ENCODE measurements at regions not wholly inside any gene's neighbourhood (a gene's known extent, or its start where the extent isn't known, plus 50 kb on each side); places are given as distances from the start of the nearest gene placed in this dataset.

- no peak overlapping the region for H3K27ac Mint-ChIP-seq
- POLR2A ChIA-PET: no interaction called here
- no peak overlapping the region for H3K4me3 Mint-ChIP-seq
These were observed 139.0 kb downstream of the PRDM13 start for GRCh38 chr6:99745651-99746050.

More at GRCh38 chr6:99745651-99746050, 139.0 kb downstream of the PRDM13 start:
- no peak for TF ChIP-seq TCF7 (CRISPR knock-in tag; IDR thresholded peaks at IDR 0.05; ENCODE audit: low read depth)
- no peak for TF ChIP-seq ZNF219 (CRISPR knock-in tag; IDR thresholded peaks at IDR 0.05; ENCODE audit: borderline replicate concordance)
- TF ChIP-seq ZBTB21 (CRISPR knock-in tag; IDR thresholded peaks at IDR 0.05; ENCODE audit: borderline replicate concordance): no peak
- no peak for TF ChIP-seq NR3C1 (CRISPR knock-in tag; conservative IDR thresholded peaks at IDR 0.05; ENCODE audit: low read depth)
- no peak for TF ChIP-seq ZNF232 (CRISPR knock-in tag; IDR thresholded peaks at IDR 0.05)
- TF ChIP-seq, protein P1, sequence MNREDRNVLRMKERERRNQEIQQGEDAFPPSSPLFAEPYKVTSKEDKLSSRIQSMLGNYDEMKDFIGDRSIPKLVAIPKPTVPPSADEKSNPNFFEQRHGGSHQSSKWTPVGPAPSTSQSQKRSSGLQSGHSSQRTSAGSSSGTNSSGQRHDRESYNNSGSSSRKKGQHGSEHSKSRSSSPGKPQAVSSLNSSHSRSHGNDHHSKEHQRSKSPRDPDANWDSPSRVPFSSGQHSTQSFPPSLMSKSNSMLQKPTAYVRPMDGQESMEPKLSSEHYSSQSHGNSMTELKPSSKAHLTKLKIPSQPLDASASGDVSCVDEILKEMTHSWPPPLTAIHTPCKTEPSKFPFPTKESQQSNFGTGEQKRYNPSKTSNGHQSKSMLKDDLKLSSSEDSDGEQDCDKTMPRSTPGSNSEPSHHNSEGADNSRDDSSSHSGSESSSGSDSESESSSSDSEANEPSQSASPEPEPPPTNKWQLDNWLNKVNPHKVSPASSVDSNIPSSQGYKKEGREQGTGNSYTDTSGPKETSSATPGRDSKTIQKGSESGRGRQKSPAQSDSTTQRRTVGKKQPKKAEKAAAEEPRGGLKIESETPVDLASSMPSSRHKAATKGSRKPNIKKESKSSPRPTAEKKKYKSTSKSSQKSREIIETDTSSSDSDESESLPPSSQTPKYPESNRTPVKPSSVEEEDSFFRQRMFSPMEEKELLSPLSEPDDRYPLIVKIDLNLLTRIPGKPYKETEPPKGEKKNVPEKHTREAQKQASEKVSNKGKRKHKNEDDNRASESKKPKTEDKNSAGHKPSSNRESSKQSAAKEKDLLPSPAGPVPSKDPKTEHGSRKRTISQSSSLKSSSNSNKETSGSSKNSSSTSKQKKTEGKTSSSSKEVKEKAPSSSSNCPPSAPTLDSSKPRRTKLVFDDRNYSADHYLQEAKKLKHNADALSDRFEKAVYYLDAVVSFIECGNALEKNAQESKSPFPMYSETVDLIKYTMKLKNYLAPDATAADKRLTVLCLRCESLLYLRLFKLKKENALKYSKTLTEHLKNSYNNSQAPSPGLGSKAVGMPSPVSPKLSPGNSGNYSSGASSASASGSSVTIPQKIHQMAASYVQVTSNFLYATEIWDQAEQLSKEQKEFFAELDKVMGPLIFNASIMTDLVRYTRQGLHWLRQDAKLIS (CRISPR knock-in tag; IDR thresholded peaks at IDR 0.05; ENCODE audit: borderline replicate concordance): no peak
- TF ChIP-seq ZNF425 (CRISPR knock-in tag; conservative IDR thresholded peaks at IDR 0.05): no peak
- no peak for TF ChIP-seq E2F5 (CRISPR knock-in tag; IDR thresholded peaks at IDR 0.05)
- no peak for TF ChIP-seq ELF4 (CRISPR knock-in tag; IDR thresholded peaks at IDR 0.05; ENCODE audit: low read depth)
- no peak for TF ChIP-seq MAX (CRISPR knock-in tag; IDR thresholded peaks at IDR 0.05)
- TF ChIP-seq GABPB1 (CRISPR knock-in tag; IDR thresholded peaks at IDR 0.05): no peak
- TF ChIP-seq, protein P2, sequence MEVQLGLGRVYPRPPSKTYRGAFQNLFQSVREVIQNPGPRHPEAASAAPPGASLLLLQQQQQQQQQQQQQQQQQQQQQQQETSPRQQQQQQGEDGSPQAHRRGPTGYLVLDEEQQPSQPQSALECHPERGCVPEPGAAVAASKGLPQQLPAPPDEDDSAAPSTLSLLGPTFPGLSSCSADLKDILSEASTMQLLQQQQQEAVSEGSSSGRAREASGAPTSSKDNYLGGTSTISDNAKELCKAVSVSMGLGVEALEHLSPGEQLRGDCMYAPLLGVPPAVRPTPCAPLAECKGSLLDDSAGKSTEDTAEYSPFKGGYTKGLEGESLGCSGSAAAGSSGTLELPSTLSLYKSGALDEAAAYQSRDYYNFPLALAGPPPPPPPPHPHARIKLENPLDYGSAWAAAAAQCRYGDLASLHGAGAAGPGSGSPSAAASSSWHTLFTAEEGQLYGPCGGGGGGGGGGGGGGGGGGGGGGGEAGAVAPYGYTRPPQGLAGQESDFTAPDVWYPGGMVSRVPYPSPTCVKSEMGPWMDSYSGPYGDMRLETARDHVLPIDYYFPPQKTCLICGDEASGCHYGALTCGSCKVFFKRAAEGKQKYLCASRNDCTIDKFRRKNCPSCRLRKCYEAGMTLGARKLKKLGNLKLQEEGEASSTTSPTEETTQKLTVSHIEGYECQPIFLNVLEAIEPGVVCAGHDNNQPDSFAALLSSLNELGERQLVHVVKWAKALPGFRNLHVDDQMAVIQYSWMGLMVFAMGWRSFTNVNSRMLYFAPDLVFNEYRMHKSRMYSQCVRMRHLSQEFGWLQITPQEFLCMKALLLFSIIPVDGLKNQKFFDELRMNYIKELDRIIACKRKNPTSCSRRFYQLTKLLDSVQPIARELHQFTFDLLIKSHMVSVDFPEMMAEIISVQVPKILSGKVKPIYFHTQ (CRISPR knock-in tag; IDR thresholded peaks at IDR 0.05): no peak
- TF ChIP-seq MXD4 (CRISPR knock-in tag; IDR thresholded peaks at IDR 0.05; ENCODE audit: borderline replicate concordance): no peak
- TF ChIP-seq, protein P3, sequence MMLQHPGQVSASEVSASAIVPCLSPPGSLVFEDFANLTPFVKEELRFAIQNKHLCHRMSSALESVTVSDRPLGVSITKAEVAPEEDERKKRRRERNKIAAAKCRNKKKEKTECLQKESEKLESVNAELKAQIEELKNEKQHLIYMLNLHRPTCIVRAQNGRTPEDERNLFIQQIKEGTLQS (CRISPR knock-in tag; conservative IDR thresholded peaks at IDR 0.05): no peak
- no peak for TF ChIP-seq RELA (CRISPR knock-in tag; IDR thresholded peaks at IDR 0.05; ENCODE audit: borderline replicate concordance)
- TF ChIP-seq ZNF416 (CRISPR knock-in tag; IDR thresholded peaks at IDR 0.05): no peak
- TF ChIP-seq E2F4 (CRISPR knock-in tag; IDR thresholded peaks at IDR 0.05; ENCODE audit: borderline replicate concordance, low read depth): no peak
- no peak for TF ChIP-seq EMX1 (CRISPR knock-in tag; IDR thresholded peaks at IDR 0.05)
- CTCF ChIA-PET: interaction anchor here (0.5 to 2.2 kb wide), 8 partner anchors 10 to 157 kb away, joined by 3 to 9 read pairs (median 4); no protein-coding TSS in a partner anchor
- Mint-ChIP-seq H3K27me3 (ENCODE audit: low read depth) (peaks cover 12% of the 10 kb centered on the region), H3K4me1 (no peaks in the 10 kb centered on the region), H3K36me3 (no peaks in the 10 kb centered on the region), H3K9me3 (no peaks in the 10 kb centered on the region)
- DNase-seq (ENCODE audit: low spot score) (no peak), ATAC-seq (no peak)
